GM18498 (cell line): ENCODE measurements at regions not wholly inside any gene's neighbourhood (a gene's known extent, or its start where the extent isn't known, plus 50 kb on each side); places are given as distances from the start of the nearest gene placed in this dataset.
"Not testable (repeated sequence)": the region's sequence is repeated elsewhere in the genome, so short reads cannot be mapped to it uniquely, and the experiment has no call there.

ENCODE experiments used
- ATAC-seq: cut with Tn5 transposase; IDR thresholded peaks from one replicate; pipeline ENCODE4 v1.9.1; 2021; ENCODE audit warnings: mild to moderate bottlenecking, moderate library complexity; ENCODE audit not compliant: unreplicated experiment

DNA sequence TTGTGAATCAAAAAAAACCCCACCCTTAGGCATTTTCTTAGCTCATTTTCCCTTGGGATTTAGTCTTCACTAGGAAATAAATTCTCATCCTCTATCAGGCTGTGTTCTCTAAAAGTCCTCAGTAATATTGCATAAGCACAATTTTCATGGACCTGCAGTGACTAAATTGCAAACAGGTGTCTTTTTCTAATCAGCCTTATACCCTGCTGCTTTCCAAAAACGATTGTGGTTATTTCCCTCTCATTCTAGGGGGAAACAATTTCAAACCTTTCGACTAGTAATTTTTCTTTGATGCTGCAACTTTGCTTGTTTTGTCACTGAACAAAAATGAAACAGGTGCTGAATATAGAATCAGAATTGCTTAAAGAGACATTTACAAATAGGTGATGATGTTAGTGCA, 549.9 kb downstream of the PDHA2 start:
- no peak for ATAC-seq

DNA sequence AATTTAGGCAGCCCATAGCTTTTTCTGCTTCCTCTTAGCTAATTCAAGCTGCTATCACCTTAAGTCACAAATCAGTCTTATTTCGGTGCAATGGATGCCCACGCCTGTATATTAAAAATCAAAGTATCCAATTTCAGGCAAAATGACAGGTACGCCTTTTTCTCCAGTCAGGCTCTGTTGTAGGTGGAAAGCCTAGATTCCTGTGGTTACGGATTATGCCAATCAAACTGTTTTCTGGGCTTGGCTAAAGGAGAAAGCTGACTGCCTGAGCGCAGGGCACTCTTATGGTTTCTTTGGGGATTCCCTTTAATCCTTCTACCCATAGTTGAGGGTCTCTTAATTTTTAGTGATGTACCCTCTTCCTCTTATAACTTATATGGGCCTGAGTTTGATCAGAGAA, 550.5 kb downstream of the PDHA2 start:
- no peak for ATAC-seq

DNA sequence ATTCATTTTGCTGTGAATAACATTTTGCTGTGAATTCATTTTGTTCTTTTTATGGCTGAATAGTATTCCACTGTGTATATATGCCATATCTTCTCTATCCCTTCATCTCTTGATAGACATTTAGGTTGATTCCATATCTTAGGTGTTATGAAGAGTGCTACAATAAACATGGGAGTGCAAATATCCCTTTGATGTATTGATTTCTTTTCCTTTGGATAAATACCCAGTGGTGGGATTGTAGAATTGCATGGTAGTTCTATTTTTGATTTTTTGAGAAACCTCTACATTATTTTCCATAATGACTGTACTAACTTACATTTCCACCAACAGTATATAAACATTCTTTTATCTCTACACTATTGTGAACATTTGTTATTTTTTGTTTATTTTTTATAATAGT, 555.9 kb downstream of the PDHA2 start:
- no peak for ATAC-seq

DNA sequence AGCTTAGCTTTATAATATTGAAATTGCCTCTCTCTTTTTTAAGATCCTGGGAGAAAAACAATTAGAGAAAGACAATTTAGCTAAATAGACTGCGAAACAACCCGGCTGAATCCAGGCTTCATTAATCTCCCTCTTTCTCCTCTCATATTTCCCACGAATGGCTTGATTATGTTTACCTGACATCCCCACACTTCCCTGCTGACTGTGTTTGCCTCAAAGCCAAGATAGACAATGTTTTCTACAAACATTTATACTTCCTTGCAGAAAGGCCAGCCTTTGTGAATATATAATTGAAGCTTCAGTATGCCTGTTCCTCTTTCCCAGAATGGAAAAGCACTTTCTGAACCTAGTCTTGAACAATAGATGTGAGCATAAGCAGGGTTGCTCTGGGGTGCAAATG, 566.8 kb downstream of the PDHA2 start:
- ATAC-seq = no peak

DNA sequence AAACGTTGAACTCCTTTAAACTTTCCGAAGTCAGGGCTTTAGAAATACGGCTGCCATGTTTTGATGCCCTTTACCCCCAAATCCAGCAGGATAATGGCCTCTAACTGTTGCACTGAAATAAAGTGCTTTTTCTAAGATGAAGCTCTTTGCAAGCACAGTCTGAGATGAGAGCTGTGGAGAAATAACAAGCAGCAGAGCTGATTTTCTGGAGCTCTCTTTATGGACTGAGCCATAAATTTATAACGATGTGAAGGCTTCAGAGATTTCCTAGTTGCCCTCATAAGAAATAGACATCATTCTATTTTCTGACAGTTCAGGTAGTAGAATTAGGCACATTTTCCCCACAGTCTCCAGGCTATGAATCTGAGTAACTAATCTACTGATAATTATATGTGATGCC, 567.3 kb downstream of the PDHA2 start:
- ATAC-seq = no peak

DNA sequence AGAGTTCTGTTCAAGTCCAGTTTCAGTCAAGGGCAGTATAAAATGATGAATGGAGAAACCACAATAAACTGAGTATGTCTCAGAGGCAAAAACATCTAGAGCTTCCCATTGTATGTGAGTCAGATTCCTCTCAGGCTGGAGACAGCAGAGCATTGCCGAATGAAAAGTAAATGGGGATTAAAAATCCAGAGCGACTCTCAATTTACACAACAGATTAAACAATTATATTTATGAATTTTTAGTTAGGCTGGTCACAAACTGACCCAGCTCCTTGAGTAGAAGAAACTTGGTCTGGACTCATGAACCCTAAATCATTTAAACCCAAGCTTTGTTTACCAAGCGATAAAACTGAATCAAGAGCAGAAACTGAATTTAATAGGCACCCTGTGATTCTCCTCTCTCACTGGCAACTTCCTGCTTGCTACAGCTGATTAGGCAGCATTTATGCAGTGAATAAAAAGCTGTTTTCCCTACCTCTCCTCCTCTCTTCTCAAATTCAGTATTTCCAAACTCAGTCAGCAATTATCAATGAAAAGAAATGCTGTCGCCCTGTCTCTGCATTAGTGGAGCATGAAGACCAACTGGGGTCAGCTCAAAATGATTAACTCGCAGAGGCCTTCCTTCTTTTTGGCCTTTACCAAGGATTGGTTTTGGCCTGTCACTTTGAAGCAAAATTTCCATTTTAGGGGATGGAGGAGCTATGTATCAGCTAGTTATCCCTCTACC, 568.0 kb downstream of the PDHA2 start:
- ATAC-seq = no peak

DNA sequence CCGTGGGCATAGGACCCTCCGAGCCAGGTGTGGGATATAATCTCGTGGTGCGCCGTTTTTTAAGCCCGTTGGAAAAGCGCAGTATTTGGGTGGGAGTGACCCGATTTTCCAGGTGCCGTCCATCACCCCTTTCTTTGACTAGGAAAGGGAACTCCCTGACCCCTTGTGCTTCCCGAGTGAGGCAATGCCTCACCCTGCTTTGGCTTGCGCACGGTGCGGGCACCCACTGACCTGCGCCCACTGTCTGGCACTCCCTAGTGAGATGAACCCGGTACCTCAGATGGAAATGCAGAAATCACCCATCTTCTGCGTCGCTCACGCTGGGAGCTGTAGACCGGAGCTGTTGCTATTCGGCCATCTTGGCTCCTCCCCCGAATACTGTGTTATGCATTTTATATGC, 575.0 kb downstream of the PDHA2 start:
- not testable (repeated sequence) for ATAC-seq

DNA sequence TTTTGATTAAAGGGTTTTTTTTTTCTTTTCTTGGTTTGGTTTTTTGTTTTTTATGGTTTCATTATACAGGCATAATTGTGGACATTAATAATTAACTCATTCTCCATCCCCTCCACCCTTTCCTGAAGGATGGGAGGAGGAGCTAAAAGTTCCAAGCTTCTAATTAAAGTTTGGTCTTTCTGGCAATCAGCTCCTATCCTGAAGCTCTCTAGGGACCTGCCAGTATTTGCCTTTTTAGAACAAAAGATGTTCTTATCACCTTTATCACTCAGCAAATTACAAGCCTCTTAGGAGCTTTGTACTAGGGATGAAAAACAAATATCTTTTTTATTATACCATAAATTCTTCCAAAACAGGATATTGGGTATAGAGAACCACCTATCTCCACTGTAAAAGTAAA, 589.8 kb downstream of the PDHA2 start:
- ATAC-seq = no peak

DNA sequence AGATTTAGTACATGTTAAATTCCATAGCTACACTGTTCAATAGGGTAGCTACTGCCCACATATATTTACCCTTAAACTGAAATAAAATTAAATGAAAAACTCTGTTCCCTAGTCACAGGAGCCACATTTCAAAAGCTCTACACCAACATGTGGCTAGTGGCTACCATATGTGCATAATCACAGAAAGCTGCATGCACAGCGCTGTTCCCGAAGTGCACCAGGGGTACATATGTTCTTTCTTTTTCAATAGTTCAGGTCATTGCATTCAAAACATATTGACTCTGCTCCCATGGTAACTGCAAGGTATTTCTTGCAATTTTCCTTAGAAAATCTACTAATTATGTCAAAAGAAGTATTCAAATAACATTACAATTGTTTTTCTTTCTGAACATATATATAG, 591.2 kb downstream of the PDHA2 start:
- no peak for ATAC-seq

DNA sequence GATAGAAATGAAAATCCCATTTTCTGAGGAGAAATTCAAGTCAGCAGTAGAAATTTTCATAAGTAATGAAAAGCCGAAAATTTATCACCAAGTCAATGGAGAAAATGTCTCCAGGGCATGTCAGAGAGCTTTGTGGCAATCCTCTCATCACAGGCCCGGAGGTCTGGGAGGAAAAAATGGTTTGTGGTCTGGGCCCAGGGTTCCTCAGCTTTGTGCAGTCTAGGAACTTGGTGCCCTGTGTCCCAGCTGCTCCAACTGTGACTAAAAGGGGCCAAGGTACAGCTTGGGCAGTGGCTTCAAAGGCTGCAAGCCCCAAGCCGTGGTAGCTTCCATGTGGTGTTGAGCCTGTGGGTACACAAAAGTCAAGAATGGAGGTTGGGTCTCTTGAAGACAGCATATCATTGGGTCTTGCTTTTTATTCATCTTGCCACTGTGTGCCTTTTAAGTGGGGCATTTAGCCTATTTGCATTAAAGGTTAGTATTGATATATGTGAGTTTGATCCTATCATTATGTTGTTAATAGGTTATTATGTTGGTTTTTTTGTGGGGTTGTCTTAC, 608.5 kb downstream of the PDHA2 start:
- ATAC-seq = no peak

DNA sequence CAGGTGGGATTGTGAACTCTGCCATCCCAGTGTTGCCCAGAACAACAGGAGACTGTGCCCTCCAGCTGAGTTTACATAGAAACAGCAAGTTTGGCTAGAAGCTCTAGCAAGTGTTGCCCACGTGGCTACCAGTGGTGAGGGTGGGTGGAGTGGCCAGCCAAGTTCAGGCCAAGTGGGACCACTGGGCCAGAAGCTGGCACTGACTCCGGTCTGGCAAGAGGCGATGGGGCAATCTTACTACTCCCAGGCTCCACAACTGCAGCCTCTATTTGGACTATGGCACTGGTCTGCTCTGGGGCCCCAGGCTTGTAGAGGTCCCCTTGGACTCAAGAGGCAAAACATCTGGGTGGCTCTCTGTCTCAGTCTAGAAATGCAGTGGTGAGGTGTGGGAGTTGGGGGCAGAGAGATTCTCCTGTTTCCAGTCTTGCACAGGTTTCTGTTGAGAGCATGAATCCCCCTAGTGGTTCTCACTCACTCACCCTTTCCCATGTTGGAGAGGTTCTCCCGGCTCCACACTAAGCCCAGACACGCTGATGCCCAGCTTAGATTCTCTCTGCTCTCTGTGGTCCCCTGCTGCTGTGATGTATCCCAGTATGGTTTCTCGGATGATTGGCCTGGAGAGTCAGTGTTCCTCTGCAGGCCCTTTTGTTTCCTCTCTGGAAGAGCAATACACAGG, 615.3 kb downstream of the PDHA2 start:
- no peak for ATAC-seq

DNA sequence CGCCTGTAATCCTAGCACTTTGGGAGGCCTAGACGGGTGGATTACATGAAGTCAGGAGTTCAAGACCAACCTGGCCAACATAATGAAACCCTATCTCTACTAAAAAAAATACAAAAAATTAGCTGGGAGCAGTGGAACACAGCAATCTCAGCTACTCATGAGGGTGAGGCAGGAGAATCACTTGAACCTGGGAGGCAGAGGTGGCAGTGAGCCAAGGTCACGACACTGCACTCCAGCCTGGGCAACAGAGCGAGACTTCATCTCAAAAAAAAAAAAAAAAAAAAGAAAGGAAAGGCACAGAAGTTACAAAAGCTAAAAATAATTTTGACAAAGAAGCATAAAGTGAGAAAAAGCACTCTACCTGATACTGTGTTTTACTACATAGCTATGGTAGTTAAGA, 618.1 kb downstream of the PDHA2 start:
- ATAC-seq = not testable (repeated sequence)

DNA sequence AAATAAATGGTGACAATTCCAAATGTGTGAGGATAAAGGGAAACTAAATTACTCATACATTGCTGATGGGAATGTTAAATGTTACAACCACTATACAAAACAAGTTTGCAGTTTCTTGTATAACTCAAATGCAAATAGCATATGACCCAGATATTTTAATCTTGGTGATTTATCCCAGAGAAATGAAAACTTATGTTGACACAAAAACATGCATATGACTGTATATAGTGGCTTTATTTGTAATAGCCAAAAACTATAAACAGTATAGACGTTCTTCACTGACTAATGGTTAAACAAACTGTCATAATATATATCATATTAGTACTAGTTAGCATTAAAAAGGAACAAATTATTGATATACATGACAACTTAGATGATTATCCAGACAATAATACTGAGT, 619.2 kb downstream of the PDHA2 start:
- no peak for ATAC-seq

DNA sequence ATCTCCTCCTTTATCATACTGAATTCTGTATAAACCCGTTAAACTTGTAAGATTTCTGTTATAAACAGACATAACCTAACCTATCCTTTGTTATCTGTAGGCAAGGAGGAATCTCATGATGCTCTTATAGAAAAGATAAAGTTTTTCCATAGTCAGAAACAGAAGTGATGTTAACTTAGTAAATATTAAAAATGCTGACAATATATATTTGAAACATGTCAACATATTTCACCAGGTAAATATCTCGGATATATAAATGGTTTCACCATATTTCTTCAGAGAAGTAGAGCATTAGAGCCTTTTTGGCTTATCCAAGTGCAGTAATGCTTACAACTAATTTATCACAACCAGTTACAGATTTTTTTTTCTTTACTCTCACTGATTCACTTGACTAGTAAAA, 625.9 kb downstream of the PDHA2 start:
- ATAC-seq = no peak

DNA sequence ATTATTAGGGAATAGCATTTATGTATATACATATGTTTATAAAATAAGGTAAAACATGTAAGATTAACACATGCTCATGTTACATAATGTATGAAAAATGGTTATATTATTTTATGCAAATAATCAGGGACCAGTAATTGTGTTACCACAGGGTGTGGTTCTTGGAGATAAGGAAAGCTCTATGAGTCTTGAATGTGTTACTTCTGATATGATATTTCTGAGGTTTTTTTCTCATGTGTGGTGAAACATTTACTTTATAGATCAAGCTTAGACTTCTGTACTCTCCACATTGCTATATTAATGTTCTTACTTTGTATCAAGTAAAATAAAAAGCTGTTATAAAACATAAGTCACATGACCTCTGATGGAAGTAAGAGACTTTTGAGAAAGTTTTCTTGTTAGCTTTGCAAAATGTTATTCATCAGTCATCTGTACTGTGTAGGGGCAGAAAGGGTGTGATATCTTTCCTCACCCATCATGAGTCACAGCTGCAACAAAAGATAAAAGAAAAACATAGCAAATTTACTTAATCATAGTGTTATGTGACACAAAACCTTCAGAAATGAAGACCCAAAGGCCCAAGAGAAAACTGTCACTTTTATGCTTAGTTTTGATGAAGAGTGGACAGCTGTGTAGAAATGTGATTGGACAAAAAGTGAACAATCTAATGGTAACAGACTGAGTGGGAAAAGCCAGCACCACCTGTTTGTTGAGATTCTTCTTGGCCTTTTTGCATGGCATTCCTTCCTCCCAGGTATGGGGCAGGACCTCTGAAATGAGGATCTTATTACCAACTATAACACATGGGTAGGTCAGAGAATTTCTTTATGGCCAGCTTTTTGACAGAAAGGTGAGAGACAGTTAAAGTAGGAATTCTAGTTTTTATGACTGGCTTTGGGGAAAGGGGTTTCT, 632.3 kb downstream of the PDHA2 start:
- ATAC-seq = no peak

DNA sequence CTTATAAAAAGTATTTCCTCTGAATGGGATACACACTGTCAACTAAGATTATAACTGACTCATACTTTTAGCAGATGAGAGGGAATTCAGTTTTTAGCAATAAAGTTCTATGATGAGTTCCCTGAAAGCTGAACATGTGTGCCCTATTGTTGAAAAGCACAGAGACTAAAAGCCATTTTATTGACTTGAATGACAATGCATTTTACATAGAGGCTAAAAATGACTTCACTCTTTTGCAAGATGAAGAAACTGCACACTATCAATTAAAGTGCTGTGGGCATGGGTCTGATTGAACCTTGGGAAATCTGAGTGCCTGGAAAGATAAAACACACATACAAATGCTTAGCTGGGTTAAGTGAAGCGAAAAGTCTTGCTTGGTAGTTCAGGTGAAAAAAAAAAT, 633.4 kb downstream of the PDHA2 start:
- no peak for ATAC-seq

DNA sequence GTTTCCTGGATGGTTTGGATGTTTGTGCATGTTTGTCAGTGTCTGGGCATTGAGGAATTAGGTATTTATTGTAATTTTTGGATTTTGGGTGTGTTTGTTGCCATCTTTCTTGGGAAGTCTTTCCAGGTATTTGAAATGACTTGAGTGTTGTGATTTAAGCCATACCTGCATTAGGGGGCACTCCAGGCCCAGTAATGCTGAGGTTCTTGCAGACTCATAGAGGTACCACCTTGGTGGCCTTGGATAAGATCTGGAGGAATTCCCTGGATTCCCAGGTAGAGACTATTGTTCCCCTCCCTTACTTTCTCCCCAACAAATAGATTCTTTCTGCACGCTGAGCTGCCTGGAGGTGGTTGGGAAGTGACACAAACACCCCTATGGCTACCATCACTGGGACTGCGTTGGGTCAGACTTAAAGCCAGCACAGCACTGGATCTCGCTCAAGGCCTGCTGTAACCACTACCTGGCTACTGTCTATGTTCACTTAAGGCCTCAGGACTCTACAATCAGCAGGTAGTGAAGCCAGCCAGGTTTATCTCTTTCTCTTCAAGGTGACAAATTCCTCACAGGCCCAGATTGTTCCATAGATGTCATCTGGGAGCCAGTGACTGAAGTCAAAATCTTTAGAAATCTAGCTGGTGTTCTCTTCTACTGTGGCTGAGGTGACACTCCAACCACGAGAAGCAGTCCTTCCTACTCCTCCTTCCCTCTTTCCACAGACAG, 643.6 kb downstream of the PDHA2 start:
- ATAC-seq = no peak

DNA sequence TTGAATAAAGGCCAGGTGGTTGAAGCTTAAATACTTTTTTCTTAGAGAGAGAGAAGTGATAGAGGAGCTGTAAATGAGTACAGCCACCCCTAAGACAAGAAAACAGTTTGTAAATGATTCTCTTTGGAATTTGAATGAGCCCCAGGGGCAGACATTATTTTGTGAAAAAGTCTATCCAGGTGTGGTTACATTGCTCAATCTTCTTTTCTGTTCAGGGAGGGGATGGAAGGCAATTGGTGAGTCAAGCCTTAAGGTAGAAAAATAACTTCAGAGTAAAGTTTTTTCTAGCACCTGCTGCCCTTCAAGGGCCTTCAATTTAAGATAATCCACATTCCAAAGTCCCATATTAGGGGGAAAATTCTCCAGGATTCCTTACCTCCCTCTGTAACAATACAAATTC, 646.7 kb downstream of the PDHA2 start:
- ATAC-seq = no peak

DNA sequence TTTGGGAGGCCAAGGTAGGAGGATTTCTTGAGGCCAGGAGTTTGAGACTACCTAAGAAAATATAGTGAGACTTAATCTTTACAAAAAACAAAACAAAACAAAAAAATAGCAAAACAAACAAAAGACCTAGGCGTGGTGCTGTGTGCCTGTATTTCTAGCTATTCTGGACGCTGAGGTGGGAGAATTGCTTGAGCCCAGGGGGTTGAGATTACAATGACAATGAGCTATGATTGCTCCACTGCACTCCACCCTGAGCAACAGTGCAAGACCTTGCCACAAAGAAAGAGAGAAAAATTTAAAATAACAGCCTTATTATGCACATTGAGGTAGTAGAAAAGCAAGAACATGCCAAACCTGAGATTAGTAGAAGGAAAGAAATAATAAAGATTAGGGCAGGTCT, 657.7 kb downstream of the PDHA2 start:
- ATAC-seq = no peak

DNA sequence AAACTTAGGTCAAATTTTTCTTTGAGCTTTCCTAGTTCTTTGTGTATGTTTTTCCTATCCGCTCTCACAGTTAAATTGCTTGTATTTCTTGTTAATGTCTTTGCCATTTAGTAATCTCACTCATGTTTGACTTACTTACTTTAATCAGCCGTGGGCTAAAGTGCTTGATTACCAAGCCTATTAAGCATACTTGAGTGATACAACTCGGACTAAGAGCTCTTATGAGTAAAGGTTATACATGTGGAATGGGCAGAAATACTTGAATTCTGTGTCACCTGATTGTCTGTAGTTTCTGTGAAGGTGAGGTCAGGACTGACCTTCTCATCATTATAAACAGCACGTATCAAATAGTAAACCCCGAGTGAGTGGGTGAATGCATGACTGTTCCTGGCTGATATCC, 664.5 kb downstream of the PDHA2 start:
- no peak for ATAC-seq
